ENCODE measurements at regions not wholly inside any gene's neighbourhood (a gene's known extent, or its start where the extent isn't known, plus 50 kb on each side); places are given as distances from the start of the nearest gene placed in this dataset.

GRCh38 chr3:69582044-69582443 lies 157.2 kb upstream of the MITF start:
- no peak for TF ChIP-seq POLR2A (IDR thresholded peaks at IDR 0.05)
- TF ChIP-seq CTCF (IDR thresholded peaks at IDR 0.05), result no peak
